ENCODE measurements at regions not wholly inside any gene's neighbourhood (a gene's known extent, or its start where the extent isn't known, plus 50 kb on each side); places are given as distances from the start of the nearest gene placed in this dataset.

GRCh38 chr10:111677759-111678158 is 505.8 kb downstream of the GPAM start:
- ATAC-seq (no peak), DNase-seq (ENCODE audit: low spot score) (no peak)
- H3K27me3 ChIP-seq (ENCODE audit: insufficient read depth): no peaks in the 10 kb centered on the region
- no peak overlapping the region for H3K27ac ChIP-seq (ENCODE audit: low read depth)
- no peaks in the 10 kb centered on the region for H3F3A ChIP-seq (replicated peaks; ENCODE audit: low read depth)
- no peaks in the 10 kb centered on the region for H3K9me2 ChIP-seq (ENCODE audit: insufficient read depth)
- no peak overlapping the region for H3K4me2 ChIP-seq
- no peak overlapping the region for H3K4me3 ChIP-seq
- H3K27me3 Mint-ChIP-seq (ENCODE audit: insufficient read depth, low read depth, poor library complexity): no peaks in the 10 kb centered on the region
- no peaks in the 10 kb centered on the region for H3K36me3 ChIP-seq (ENCODE audit: insufficient read depth)
- no peaks in the 10 kb centered on the region for H4K20me1 ChIP-seq (replicated peaks; ENCODE audit: insufficient read depth)
- no peaks in the 10 kb centered on the region; the same call in 2 of the 3 replicates for H3K9me3 Mint-ChIP-seq
- no peak overlapping the region for H3K4me3 Mint-ChIP-seq
- H3K36me3 Mint-ChIP-seq (ENCODE audit: low read depth): no peaks in the 10 kb centered on the region
- no peaks in the 10 kb centered on the region for H3K4me1 ChIP-seq (ENCODE audit: insufficient read depth)
- TF ChIP-seq POLR2AphosphoS5 (IDR thresholded peaks at IDR 0.05; ENCODE audit: low read depth) (no peak), REST (IDR thresholded peaks at IDR 0.05; ENCODE audit: unreplicated experiment) (no peak), ZNF114 (CRISPR knock-in tag; IDR thresholded peaks at IDR 0.05) (no peak), EZH2 (IDR thresholded peaks at IDR 0.05; ENCODE audit: low read depth, unreplicated experiment) (no peak), ZNF462 (CRISPR knock-in tag; IDR thresholded peaks at IDR 0.05) (no peak), JUNB (IDR thresholded peaks at IDR 0.05; ENCODE audit: unreplicated experiment) (no peak), EZH2phosphoT487 (IDR thresholded peaks at IDR 0.05; ENCODE audit: unreplicated experiment) (no peak), ETS1 (IDR thresholded peaks at IDR 0.05) (no peak), STAT1 (IDR thresholded peaks at IDR 0.05; ENCODE audit: unreplicated experiment) (no peak), CTCF (conservative IDR thresholded peaks at IDR 0.05; ENCODE audit: low read depth in 2 of 2) (no peak), CREB1 (CRISPR knock-in tag; IDR thresholded peaks at IDR 0.05; ENCODE audit: low read depth) (no peak)
- no peaks in the 10 kb centered on the region for H3K4me1 Mint-ChIP-seq
- no peak overlapping the region for H2AFZ ChIP-seq
- H3K27ac Mint-ChIP-seq: no peak overlapping the region
- H3K79me2 ChIP-seq (replicated peaks; ENCODE audit: insufficient read depth): no peaks in the 10 kb centered on the region
